Epidermal melanocyte (primary cell): ENCODE measurements at regions not wholly inside any gene's neighbourhood (a gene's known extent, or its start where the extent isn't known, plus 50 kb on each side); places are given as distances from the start of the nearest gene placed in this dataset.

Source experiments
- DNase-seq: peaks from one replicate; pipeline ENCODE4 v3.0.0; 2011; ENCODE audit warnings: low spot score; ENCODE audit not compliant: insufficient read length

- no peak for DNase-seq
These were observed 303.5 kb upstream of the TPM1 start for GRCh38 chr15:62739082-62739481.

GRCh38 chr15:62739507-62739906 lies 303.0 kb upstream of the TPM1 start:
- no peak for DNase-seq

- no peak for DNase-seq
These were observed 302.2 kb upstream of the TPM1 start for GRCh38 chr15:62740141-62741004.

GRCh38 chr15:62741106-62741505 lies 301.4 kb upstream of the TPM1 start:
- no peak for DNase-seq

GRCh38 chr15:62742409-62743171 lies 300.0 kb upstream of the TPM1 start:
- DNase-seq = peak; percentile 64

GRCh38 chr15:62745621-62746225 lies 296.8 kb upstream of the TPM1 start:
- DNase-seq = no peak

- no peak for DNase-seq
These were observed 294.4 kb upstream of the TPM1 start for GRCh38 chr15:62748196-62748595.

- no peak for DNase-seq
These were observed 293.3 kb upstream of the TPM1 start for GRCh38 chr15:62749036-62749815.

- no peak for DNase-seq
These were observed 292.1 kb upstream of the TPM1 start for GRCh38 chr15:62750471-62750870.

- DNase-seq = no peak
These were observed 289.7 kb upstream of the TPM1 start for GRCh38 chr15:62752657-62753517.

GRCh38 chr15:62753518-62754221 lies 288.9 kb upstream of the TPM1 start:
- DNase-seq = no peak

- no peak for DNase-seq
These were observed 286.1 kb upstream of the TPM1 start for GRCh38 chr15:62756326-62756994.

- DNase-seq = no peak
These were observed 285.6 kb upstream of the TPM1 start for GRCh38 chr15:62756995-62757360.

GRCh38 chr15:62757535-62757934 lies 285.0 kb upstream of the TPM1 start:
- DNase-seq = no peak

GRCh38 chr15:62758126-62758951 lies 284.2 kb upstream of the TPM1 start:
- no peak for DNase-seq

GRCh38 chr15:62758952-62759349 lies 283.6 kb upstream of the TPM1 start:
- DNase-seq = no peak

GRCh38 chr15:62760538-62760937 lies 282.0 kb upstream of the TPM1 start:
- no peak for DNase-seq

GRCh38 chr15:62765916-62766315 lies 276.6 kb upstream of the TPM1 start:
- no peak for DNase-seq
